ENCODE measurements at regions not wholly inside any gene's neighbourhood (a gene's known extent, or its start where the extent isn't known, plus 50 kb on each side); places are given as distances from the start of the nearest gene placed in this dataset.

- RAD21 ChIA-PET (ENCODE audit: low non-redundant PET in 1 of 2, low total read pairs in 2 of 2, uncharacterized antibody in 2 of 2, unreplicated experiment in 2 of 2) = no interaction called here
- DNase-seq (ENCODE audit: low read depth, low spot score) (no peak), ATAC-seq (no peak)
- Histone ChIP-seq H3K79me2 (ENCODE audit: insufficient read depth, low read length) (no peaks in the 10 kb centered on the region), H3K4me2 (ENCODE audit: low read length) (no peak overlapping the region), H3K9ac (ENCODE audit: low read length) (no peak overlapping the region), H3K9me2 (ENCODE audit: insufficient read depth) (no peaks in the 10 kb centered on the region), H4K20me1 (ENCODE audit: insufficient read depth) (no peaks in the 10 kb centered on the region), H3K27me3 (ENCODE audit: insufficient read depth, low read length) (no peaks in the 10 kb centered on the region), H3K9me3 (ENCODE audit: control insufficient read depth in 1 of 2, insufficient read depth in 1 of 2, low read depth in 1 of 2, low read length in 2 of 2) (no peaks in the 10 kb centered on the region), H3K27ac (ENCODE audit: low read depth, low read length) (no peak overlapping the region), H3K4me1 (ENCODE audit: control insufficient read depth in 1 of 2, insufficient read depth in 2 of 2, low read length in 2 of 2) (no peaks in the 10 kb centered on the region), H3K36me3 (ENCODE audit: control insufficient read depth in 1 of 2, insufficient read depth in 2 of 2, low read length in 2 of 2) (no peaks in the 10 kb centered on the region), H3K4me3 (replicated peaks in 1 of 2; ENCODE audit: low read depth in 1 of 2, low read length in 2 of 2) (no peak overlapping the region), H2AFZ (ENCODE audit: low read depth, low read length, poor library complexity, severe bottlenecking) (no peak overlapping the region)
- BruUV-seq (replicated peaks) = no TSS peak
- no peak for TF ChIP-seq POLR2AphosphoS5 (IDR thresholded peaks at IDR 0.05; ENCODE audit: low read depth, low read length)
- TF ChIP-seq POLR2A (IDR thresholded peaks at IDR 0.05; ENCODE audit: borderline replicate concordance, extremely low read depth, insufficient read depth, insufficient read length) = no peak
- TF ChIP-seq CTCF (IDR thresholded peaks at IDR 0.05 in 2 of 3, conservative IDR thresholded peaks at IDR 0.05 in 1 of 3; ENCODE audit: borderline replicate concordance in 1 of 3, insufficient read depth in 1 of 3, low read depth in 2 of 3, low read length in 2 of 3) = no peak
- TF ChIP-seq ZFX (IDR thresholded peaks at IDR 0.05) = no peak
- intact Hi-C loops (cut with micrococcal nuclease) = no loop called here
- POLR2A ChIA-PET = no interaction called here
- CTCF ChIA-PET = no interaction called here
Observed at GRCh38 chr22:47597041-47597440, 834.6 kb downstream of the TBC1D22A start.

GRCh38 chr22:47596176-47596690 is 833.8 kb downstream of the TBC1D22A start:
- ChIA-PET POLR2A (no interaction called here), CTCF (no interaction called here), RAD21 (ENCODE audit: low non-redundant PET in 1 of 2, low total read pairs in 2 of 2, uncharacterized antibody in 2 of 2, unreplicated experiment in 2 of 2) (no interaction called here)
- H3K9me3 ChIP-seq (ENCODE audit: control insufficient read depth in 1 of 2, insufficient read depth in 1 of 2, low read depth in 1 of 2, low read length in 2 of 2) = no peaks in the 10 kb centered on the region
- DNase-seq (ENCODE audit: low read depth, low spot score) = no peak
- H3K4me2 ChIP-seq (ENCODE audit: low read length) = no peak overlapping the region
- no peaks in the 10 kb centered on the region for H3K79me2 ChIP-seq (ENCODE audit: insufficient read depth, low read length)
- intact Hi-C loops (cut with micrococcal nuclease) = no loop called here
- no peak overlapping the region for H3K4me3 ChIP-seq (replicated peaks in 1 of 2; ENCODE audit: low read depth in 1 of 2, low read length in 2 of 2)
- ATAC-seq = no peak
- no peaks in the 10 kb centered on the region for H3K9me2 ChIP-seq (ENCODE audit: insufficient read depth)
- H3K36me3 ChIP-seq (ENCODE audit: control insufficient read depth in 1 of 2, insufficient read depth in 2 of 2, low read length in 2 of 2) = no peaks in the 10 kb centered on the region
- no peak overlapping the region for H3K9ac ChIP-seq (ENCODE audit: low read length)
- no peak overlapping the region for H2AFZ ChIP-seq (ENCODE audit: low read depth, low read length, poor library complexity, severe bottlenecking)
- BruUV-seq (replicated peaks) = no TSS peak
- no peak overlapping the region for H3K27ac ChIP-seq (ENCODE audit: low read depth, low read length)
- no peaks in the 10 kb centered on the region for H4K20me1 ChIP-seq (ENCODE audit: insufficient read depth)
- no peak for TF ChIP-seq SP1 (IDR thresholded peaks at IDR 0.05; ENCODE audit: low read depth)
- TF ChIP-seq JUND (IDR thresholded peaks at IDR 0.05) = no peak
- no peak for TF ChIP-seq REST (IDR thresholded peaks at IDR 0.05; ENCODE audit: low read depth)
- TF ChIP-seq YY1 (IDR thresholded peaks at IDR 0.05; ENCODE audit: extremely low read depth, insufficient replicate concordance, low read depth, low read length) = no peak
- no peak for TF ChIP-seq RAD21 (IDR thresholded peaks at IDR 0.05; ENCODE audit: low read depth)
- no peak for TF ChIP-seq EGR1 (IDR thresholded peaks at IDR 0.05; ENCODE audit: low read depth)
- TF ChIP-seq POLR2A (IDR thresholded peaks at IDR 0.05; ENCODE audit: borderline replicate concordance, extremely low read depth, insufficient read depth, insufficient read length) = no peak
- TF ChIP-seq FOSL1 (IDR thresholded peaks at IDR 0.05; ENCODE audit: low read depth) = no peak
- no peak for TF ChIP-seq SRF (IDR thresholded peaks at IDR 0.05; ENCODE audit: low read depth)
- TF ChIP-seq CTCF (IDR thresholded peaks at IDR 0.05 in 2 of 3, conservative IDR thresholded peaks at IDR 0.05 in 1 of 3; ENCODE audit: borderline replicate concordance in 1 of 3, insufficient read depth in 1 of 3, low read depth in 2 of 3, low read length in 2 of 3) = no peak
- no peaks in the 10 kb centered on the region for H3K4me1 ChIP-seq (ENCODE audit: control insufficient read depth in 1 of 2, insufficient read depth in 2 of 2, low read length in 2 of 2)
- no peaks in the 10 kb centered on the region for H3K27me3 ChIP-seq (ENCODE audit: insufficient read depth, low read length)
